ENCODE measurements at regions not wholly inside any gene's neighbourhood (a gene's known extent, or its start where the extent isn't known, plus 50 kb on each side); places are given as distances from the start of the nearest gene placed in this dataset.

- H3K4me1 ChIP-seq (replicated peaks in 1 of 4; ENCODE audit: control insufficient read depth in 3 of 4, insufficient read depth in 4 of 4, low read length in 3 of 4) = no peaks in the 10 kb centered on the region
- H3K23me2 ChIP-seq (ENCODE audit: low read depth, low read length) = no peaks in the 10 kb centered on the region
- no peak overlapping the region for H4K91ac ChIP-seq (replicated peaks; ENCODE audit: insufficient read length, low read length)
- CTCF ChIA-PET (ENCODE audit: partially characterized antibody) = no interaction called here
- H2AK5ac ChIP-seq (ENCODE audit: low read depth, low read length) = no peak overlapping the region
- no peak overlapping the region; the same call in 1 of the 2 replicates for H2AFZ ChIP-seq (ENCODE audit: low read length)
- H3K79me2 ChIP-seq (ENCODE audit: control insufficient read depth in 1 of 2, insufficient read depth in 2 of 2, low read length in 2 of 2) = no peaks in the 10 kb centered on the region
- no peak overlapping the region for H3K4me2 ChIP-seq (ENCODE audit: insufficient read depth in 1 of 2, low read depth in 2 of 2, low read length in 2 of 2)
- H3K9ac ChIP-seq (replicated peaks in 1 of 4; ENCODE audit: extremely low read depth in 1 of 4, low read depth in 3 of 4, low read length in 3 of 4) = no peak overlapping the region
- no peaks in the 10 kb centered on the region for H3K36me3 ChIP-seq (ENCODE audit: control insufficient read depth in 2 of 4, insufficient read depth in 4 of 4, low read length in 3 of 4)
- H3K27me3 ChIP-seq (replicated peaks in 1 of 4; ENCODE audit: control insufficient read depth in 3 of 4, extremely low read depth in 1 of 4, insufficient read depth in 3 of 4, low read length in 3 of 4) = no peaks in the 10 kb centered on the region
- H3K18ac ChIP-seq (ENCODE audit: extremely low read depth, low read length) = no peak overlapping the region
- no peaks in the 10 kb centered on the region for H3K79me1 ChIP-seq (ENCODE audit: low read depth, low read length)
- FAIRE-seq (no peak), DNase-seq (ENCODE audit: low read depth in 1 of 2, low spot score in 2 of 2) (no peak)
- no peak overlapping the region for H3K23ac ChIP-seq (ENCODE audit: insufficient read length)
- no peak overlapping the region for H2BK20ac ChIP-seq (ENCODE audit: low read length)
- H3K14ac ChIP-seq (ENCODE audit: insufficient read length) = no peak overlapping the region
- no peak overlapping the region for H3K56ac ChIP-seq (replicated peaks; ENCODE audit: insufficient read length, low read depth, low read length)
- H4K20me1 ChIP-seq (replicated peaks in 1 of 2; ENCODE audit: control insufficient read depth in 1 of 2, insufficient read depth in 2 of 2, low read length in 2 of 2) = no peaks in the 10 kb centered on the region
- H4K5ac ChIP-seq (ENCODE audit: insufficient read length, low read depth, low read length) = no peak overlapping the region
- POLR2A ChIA-PET (ENCODE audit: partially characterized antibody) = no interaction called here
- H3K9me3 ChIP-seq (ENCODE audit: insufficient read depth in 2 of 2, low read depth in 1 of 2, low read length in 1 of 2) = no peaks in the 10 kb centered on the region
- H3K4ac ChIP-seq (replicated peaks; ENCODE audit: insufficient read length, low read depth, low read length) = no peak overlapping the region
- no peak overlapping the region for H2BK15ac ChIP-seq (ENCODE audit: low read length)
- H3K27ac ChIP-seq (ENCODE audit: low read depth, low read length) = no peak overlapping the region
- H2BK5ac ChIP-seq (ENCODE audit: low read depth, low read length) = no peak overlapping the region
- H2BK120ac ChIP-seq (replicated peaks; ENCODE audit: low read depth, low read length) = no peak overlapping the region
- H2BK12ac ChIP-seq (ENCODE audit: low read depth, low read length) = no peak overlapping the region
- no peak overlapping the region for H4K8ac ChIP-seq (ENCODE audit: extremely low read depth, insufficient read depth, low read length)
- no peak overlapping the region for H3K4me3 ChIP-seq (ENCODE audit: extremely low read depth in 1 of 4, insufficient read depth in 2 of 4, low read depth in 3 of 4, low read length in 4 of 4)
- TF ChIP-seq EGR1 (IDR thresholded peaks at IDR 0.05; ENCODE audit: borderline replicate concordance, low read depth, low read length) (no peak), MAFK (IDR thresholded peaks at IDR 0.05; ENCODE audit: low read depth, low read length) (no peak), ZNF274 (IDR thresholded peaks at IDR 0.05; ENCODE audit: borderline replicate concordance, extremely low read depth, low read length) (no peak), RXRA (IDR thresholded peaks at IDR 0.05; ENCODE audit: insufficient read depth, low read depth, low read length) (no peak), TCF12 (IDR thresholded peaks at IDR 0.05; ENCODE audit: low read depth, low read length) (no peak), PHF8 (conservative IDR thresholded peaks at IDR 0.05; ENCODE audit: low read depth, low read length) (no peak), CBX5 (IDR thresholded peaks at IDR 0.05; ENCODE audit: low read depth, low read length) (no peak), TEAD4 (IDR thresholded peaks at IDR 0.05; ENCODE audit: low read depth, low read length) (no peak), POU5F1 (IDR thresholded peaks at IDR 0.05; ENCODE audit: low read depth, low read length) (no peak), SP2 (IDR thresholded peaks at IDR 0.05; ENCODE audit: low read length) (no peak), TBP (IDR thresholded peaks at IDR 0.05; ENCODE audit: low read depth, low read length) (no peak), SAP30 (IDR thresholded peaks at IDR 0.05; ENCODE audit: insufficient read depth, insufficient replicate concordance, low read length) (no peak)
Measured at GRCh38 chr9:80493258-80493657, 921.5 kb downstream of the TLE4 start.
